ENCODE measurements at regions not wholly inside any gene's neighbourhood (a gene's known extent, or its start where the extent isn't known, plus 50 kb on each side); places are given as distances from the start of the nearest gene placed in this dataset.
"Not testable (repeated sequence)": the region's sequence is repeated elsewhere in the genome, so short reads cannot be mapped to it uniquely, and the experiment has no call there.

GRCh38 chr9:106233116-106233515 lies 538.8 kb downstream of the TMEM38B start:
- DNase-seq (ENCODE audit: low spot score): no peak

- not testable (repeated sequence) for DNase-seq (ENCODE audit: low spot score)
Observed at GRCh38 chr9:106260908-106261307, 566.6 kb downstream of the TMEM38B start.

GRCh38 chr9:106277966-106278365 lies 583.6 kb downstream of the TMEM38B start:
- DNase-seq (ENCODE audit: low spot score): no peak

- no peak for DNase-seq (ENCODE audit: low spot score)
Observed at GRCh38 chr9:106283769-106284168, 579.2 kb upstream of the ZNF462 start.

- DNase-seq (ENCODE audit: low spot score): peak; percentile 12
Observed at GRCh38 chr9:106284296-106284695, 578.7 kb upstream of the ZNF462 start.

GRCh38 chr9:106286249-106286648 lies 576.7 kb upstream of the ZNF462 start:
- DNase-seq (ENCODE audit: low spot score): peak; percentile 5

GRCh38 chr9:106287091-106287631 lies 575.8 kb upstream of the ZNF462 start:
- no peak for DNase-seq (ENCODE audit: low spot score)

GRCh38 chr9:106287731-106288130 lies 575.2 kb upstream of the ZNF462 start:
- no peak for DNase-seq (ENCODE audit: low spot score)

GRCh38 chr9:106288689-106289088 lies 574.3 kb upstream of the ZNF462 start:
- DNase-seq (ENCODE audit: low spot score): no peak

- no peak for DNase-seq (ENCODE audit: low spot score)
Observed at GRCh38 chr9:106291786-106292185, 571.2 kb upstream of the ZNF462 start.

- no peak for DNase-seq (ENCODE audit: low spot score)
Observed at GRCh38 chr9:106296426-106296825, 566.5 kb upstream of the ZNF462 start.

GRCh38 chr9:106298997-106299396 lies 564.0 kb upstream of the ZNF462 start:
- DNase-seq (ENCODE audit: low spot score): no peak

- DNase-seq (ENCODE audit: low spot score): no peak
Observed at GRCh38 chr9:106304401-106304920, 558.5 kb upstream of the ZNF462 start.

GRCh38 chr9:106305428-106306133 lies 557.4 kb upstream of the ZNF462 start:
- no peak for DNase-seq (ENCODE audit: low spot score)

- no peak for DNase-seq (ENCODE audit: low spot score)
Observed at GRCh38 chr9:106307670-106308069, 555.3 kb upstream of the ZNF462 start.

- no peak for DNase-seq (ENCODE audit: low spot score)
Observed at GRCh38 chr9:106309925-106310324, 553.0 kb upstream of the ZNF462 start.

GRCh38 chr9:106310782-106311181 lies 552.2 kb upstream of the ZNF462 start:
- DNase-seq (ENCODE audit: low spot score): no peak

GRCh38 chr9:106312906-106313305 lies 550.1 kb upstream of the ZNF462 start:
- DNase-seq (ENCODE audit: low spot score): no peak

GRCh38 chr9:106314476-106314875 lies 548.5 kb upstream of the ZNF462 start:
- DNase-seq (ENCODE audit: low spot score): no peak

GRCh38 chr9:106321394-106322180 lies 541.4 kb upstream of the ZNF462 start:
- DNase-seq (ENCODE audit: low spot score): no peak

- DNase-seq (ENCODE audit: low spot score): no peak
Observed at GRCh38 chr9:106322706-106323245, 540.2 kb upstream of the ZNF462 start.

- DNase-seq (ENCODE audit: low spot score): no peak
Observed at GRCh38 chr9:106324053-106324585, 538.8 kb upstream of the ZNF462 start.

Data from HuH-7 (cell line).